AG10803 (cell line): ENCODE measurements at regions not wholly inside any gene's neighbourhood (a gene's known extent, or its start where the extent isn't known, plus 50 kb on each side); places are given as distances from the start of the nearest gene placed in this dataset.

ENCODE experiments used
- DNase-seq: peaks from one replicate; pipeline ENCODE4 v3.0.0; 2010; ENCODE audit warnings: low read depth
- H3K4me3 ChIP-seq: 2 replicates; pipeline ENCODE4 v1.5.1; 2011; ENCODE audit warnings: mild to moderate bottlenecking, low read length, control low read depth
- TF ChIP-seq, protein P1 (sequence below): conservative IDR thresholded peaks from 2 replicates; pipeline ENCODE4 v1.5.1; 2011; ENCODE audit warnings: mild to moderate bottlenecking, low read length, control low read depth, inconsistent platforms

- no peak for DNase-seq
- no peak overlapping the region for H3K4me3 ChIP-seq
- TF ChIP-seq, protein P1, sequence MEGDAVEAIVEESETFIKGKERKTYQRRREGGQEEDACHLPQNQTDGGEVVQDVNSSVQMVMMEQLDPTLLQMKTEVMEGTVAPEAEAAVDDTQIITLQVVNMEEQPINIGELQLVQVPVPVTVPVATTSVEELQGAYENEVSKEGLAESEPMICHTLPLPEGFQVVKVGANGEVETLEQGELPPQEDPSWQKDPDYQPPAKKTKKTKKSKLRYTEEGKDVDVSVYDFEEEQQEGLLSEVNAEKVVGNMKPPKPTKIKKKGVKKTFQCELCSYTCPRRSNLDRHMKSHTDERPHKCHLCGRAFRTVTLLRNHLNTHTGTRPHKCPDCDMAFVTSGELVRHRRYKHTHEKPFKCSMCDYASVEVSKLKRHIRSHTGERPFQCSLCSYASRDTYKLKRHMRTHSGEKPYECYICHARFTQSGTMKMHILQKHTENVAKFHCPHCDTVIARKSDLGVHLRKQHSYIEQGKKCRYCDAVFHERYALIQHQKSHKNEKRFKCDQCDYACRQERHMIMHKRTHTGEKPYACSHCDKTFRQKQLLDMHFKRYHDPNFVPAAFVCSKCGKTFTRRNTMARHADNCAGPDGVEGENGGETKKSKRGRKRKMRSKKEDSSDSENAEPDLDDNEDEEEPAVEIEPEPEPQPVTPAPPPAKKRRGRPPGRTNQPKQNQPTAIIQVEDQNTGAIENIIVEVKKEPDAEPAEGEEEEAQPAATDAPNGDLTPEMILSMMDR: no peak
These were observed 115.1 kb upstream of the CCL2 start for GRCh38 chr17:34140006-34140405.

GRCh38 chr17:34141590-34141989 is 113.5 kb upstream of the CCL2 start:
- no peak for DNase-seq
- TF ChIP-seq, protein P1: no peak
- H3K4me3 ChIP-seq: no peak overlapping the region

GRCh38 chr17:34143430-34143829 is 111.7 kb upstream of the CCL2 start:
- DNase-seq: no peak
- no peak overlapping the region for H3K4me3 ChIP-seq
- TF ChIP-seq, protein P1: no peak

DNA sequence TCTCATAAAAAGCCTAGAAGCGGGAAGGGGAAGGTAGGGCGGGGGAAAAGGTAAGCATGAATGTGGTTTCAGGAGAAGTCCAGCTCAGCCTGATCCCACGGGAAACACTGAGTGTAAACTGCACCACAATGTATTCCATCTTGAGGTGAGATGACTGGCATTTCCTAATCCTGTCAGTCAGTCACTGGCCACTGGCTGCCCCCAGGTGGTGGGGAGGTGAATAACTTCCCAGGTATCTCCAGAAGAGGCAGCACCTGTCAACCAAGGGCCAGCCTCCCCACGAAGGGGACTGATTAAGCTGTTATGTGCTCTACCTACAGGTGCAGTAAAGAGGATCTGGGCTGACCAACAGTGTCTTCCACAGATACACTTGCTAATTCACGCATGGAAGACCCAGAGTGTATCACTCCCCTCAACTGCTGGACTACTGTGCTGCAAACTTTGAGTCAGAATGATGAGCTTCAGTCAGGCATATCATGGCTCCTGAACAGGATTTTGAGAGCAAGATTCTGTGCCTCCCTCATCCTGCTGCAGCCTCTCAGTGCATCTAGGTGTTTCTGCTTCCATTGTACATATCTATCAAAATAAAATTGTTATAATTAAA is 108.5 kb upstream of the CCL2 start:
- H3K4me3 ChIP-seq: no peak overlapping the region
- no peak for DNase-seq
- TF ChIP-seq, protein P1: no peak

- TF ChIP-seq, protein P1: no peak
- no peak overlapping the region for H3K4me3 ChIP-seq
- DNase-seq: peak; percentile 25
These were observed 104.0 kb upstream of the CCL2 start for GRCh38 chr17:34151102-34151501.

DNA sequence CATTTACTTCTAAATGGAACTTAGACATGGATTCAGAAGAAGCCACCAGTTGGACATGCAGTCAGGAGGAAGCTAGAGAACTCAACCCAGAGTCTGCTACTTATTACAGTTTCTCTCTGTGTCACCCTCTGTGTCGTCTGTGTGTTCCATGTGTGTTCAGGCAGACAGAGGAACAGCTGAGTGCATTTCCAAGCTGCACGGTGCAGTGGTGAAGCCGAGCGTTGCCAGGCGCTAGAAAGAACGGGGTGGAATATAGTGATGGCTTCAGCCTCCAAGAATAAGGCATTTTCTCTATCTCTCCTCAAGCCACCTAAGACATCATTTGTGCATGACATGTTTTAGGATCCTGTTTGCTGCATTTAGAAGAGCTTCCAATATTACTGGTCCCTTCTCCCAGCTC is 101.1 kb upstream of the CCL2 start:
- no peak for DNase-seq
- TF ChIP-seq, protein P1: no peak
- H3K4me3 ChIP-seq: no peak overlapping the region

DNA sequence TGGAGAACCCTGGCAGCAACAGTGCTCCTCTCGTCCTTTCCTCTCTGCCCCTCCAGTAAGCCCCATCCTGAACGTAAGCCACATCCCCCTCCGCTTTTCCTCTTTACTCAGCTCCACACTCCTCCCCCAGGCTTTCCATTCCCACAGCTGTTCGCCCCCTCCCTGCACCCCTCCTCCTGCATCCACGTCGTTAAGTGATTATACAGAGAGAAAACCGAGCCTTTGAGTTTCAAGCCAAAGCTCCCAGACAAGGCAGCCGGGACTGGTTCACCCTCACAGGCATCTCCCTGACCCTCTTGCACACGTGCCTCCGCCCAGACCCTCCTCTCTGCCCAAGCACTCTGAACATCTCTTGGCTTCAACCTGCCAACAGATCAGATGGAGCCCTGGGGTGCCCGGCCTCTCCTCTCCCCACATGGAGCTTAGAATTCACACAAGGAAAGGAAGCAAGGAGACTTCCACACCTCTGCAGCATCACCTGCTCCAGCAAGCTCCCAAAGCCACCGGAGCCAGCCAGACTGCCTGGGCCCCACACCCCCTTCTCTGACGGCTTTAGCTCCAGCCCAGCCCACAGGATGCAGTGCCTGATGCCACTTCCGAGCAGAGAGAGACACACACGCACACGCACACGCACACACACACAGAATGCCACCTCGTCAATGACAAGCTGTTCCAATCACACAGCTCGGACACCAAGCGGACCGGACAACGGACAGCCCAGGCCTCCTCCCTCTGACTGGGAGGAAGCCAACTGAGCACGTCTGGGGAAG is 99.9 kb upstream of the CCL2 start:
- no peak overlapping the region for H3K4me3 ChIP-seq
- TF ChIP-seq, protein P1: no peak
- DNase-seq: no peak
